D341Med (cell line): ENCODE measurements at regions not wholly inside any gene's neighbourhood (a gene's known extent, or its start where the extent isn't known, plus 50 kb on each side); places are given as distances from the start of the nearest gene placed in this dataset.

Experiments
- DNase-seq: peaks from one replicate; pipeline ENCODE4 v3.0.0; 2012; ENCODE audit warnings: low spot score

- no peak for DNase-seq
Observed at GRCh38 chr12:76706761-76707160, 57.2 kb upstream of the ZDHHC17 start.

GRCh38 chr12:76707772-76708171, 56.1 kb upstream of the ZDHHC17 start:
- DNase-seq, result no peak

GRCh38 chr12:76708296-76708695, 55.6 kb upstream of the ZDHHC17 start:
- DNase-seq, result no peak

GRCh38 chr12:76711241-76711640, 52.7 kb upstream of the ZDHHC17 start:
- DNase-seq, result no peak

DNA sequence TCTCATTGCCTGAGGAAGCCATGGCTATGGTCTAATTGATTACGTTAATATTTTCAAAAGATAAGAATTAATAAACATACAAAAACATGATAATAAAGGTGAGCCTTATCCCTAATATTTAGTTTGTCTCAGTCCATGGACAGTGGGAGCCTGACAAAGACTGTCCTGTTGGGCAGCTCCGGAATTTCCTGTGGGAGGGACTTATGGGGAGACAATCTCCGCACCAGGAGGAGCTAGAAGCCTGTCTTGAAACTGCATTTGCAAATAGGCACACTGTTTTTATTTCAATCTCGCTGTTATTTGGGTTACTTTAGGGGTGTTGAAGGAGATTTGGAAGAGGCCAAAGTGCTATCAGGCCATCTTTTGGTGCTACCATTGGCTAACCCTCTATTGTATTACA, 50.8 kb upstream of the ZDHHC17 start:
- no peak for DNase-seq

- no peak for DNase-seq
Observed at GRCh38 chr12:76713986-76714385, 49.9 kb upstream of the ZDHHC17 start.
